SK-N-MC (cell line): ENCODE measurements at regions not wholly inside any gene's neighbourhood (a gene's known extent, or its start where the extent isn't known, plus 50 kb on each side); places are given as distances from the start of the nearest gene placed in this dataset.
"Not testable (repeated sequence)": the region's sequence is repeated elsewhere in the genome, so short reads cannot be mapped to it uniquely, and the experiment has no call there.

Experiments used
- DNase-seq: peaks from one replicate; pipeline ENCODE4 v3.0.0-alpha.2; 2011; ENCODE audit warnings: low read depth, low spot score
- H3K27ac ChIP-seq: fragments of 200-600 bp; sonication (generic); 2 replicates; pipeline ENCODE4 v1.5.1; 2016; ENCODE audit warnings: mixed run types
- H3K36me3 ChIP-seq: fragments of 200-600 bp; sonication (generic); 2 replicates; pipeline ENCODE4 v1.6.1; 2017; ENCODE audit warnings: antibody characterized with exemption, low read length, mixed read lengths; ENCODE audit not compliant: insufficient read depth
- H3K4me3 ChIP-seq: fragments of 200-600 bp; sonication (generic); 2 replicates; pipeline ENCODE4 v1.5.1; 2016
- H3K9ac ChIP-seq: fragments of 200-600 bp; sonication (generic); 2 replicates; pipeline ENCODE4 v1.8.0; 2017; ENCODE audit warnings: mixed run types, mixed read lengths; ENCODE audit not compliant: insufficient read length
- H3K9me3 ChIP-seq: fragments of 200-600 bp; sonication (generic); 2 replicates; pipeline ENCODE4 v1.6.1; 2017; ENCODE audit warnings: low read depth, mild to moderate bottlenecking, antibody characterized with exemption, low read length, moderate library complexity, mixed read lengths
- EZH2 ChIP-seq: fragments of 200-600 bp; sonication (generic); IDR thresholded peaks from one replicate; pipeline ENCODE4 v1.6.1; 2017; ENCODE audit warnings: antibody characterized with exemption
- FOXP2 ChIP-seq: optimal IDR thresholded peaks from 2 replicates; pipeline ENCODE3; 2011; ENCODE audit warnings: mild to moderate bottlenecking, moderate library complexity; ENCODE audit not compliant: insufficient read depth; ENCODE audit errors: extremely low read length, control extremely low read depth
- POLR2AphosphoS5 ChIP-seq: IDR thresholded peaks from 2 replicates; pipeline ENCODE4 v1.6.1; 2012; ENCODE audit warnings: mild to moderate bottlenecking, low read depth, low read length, borderline replicate concordance

DNA sequence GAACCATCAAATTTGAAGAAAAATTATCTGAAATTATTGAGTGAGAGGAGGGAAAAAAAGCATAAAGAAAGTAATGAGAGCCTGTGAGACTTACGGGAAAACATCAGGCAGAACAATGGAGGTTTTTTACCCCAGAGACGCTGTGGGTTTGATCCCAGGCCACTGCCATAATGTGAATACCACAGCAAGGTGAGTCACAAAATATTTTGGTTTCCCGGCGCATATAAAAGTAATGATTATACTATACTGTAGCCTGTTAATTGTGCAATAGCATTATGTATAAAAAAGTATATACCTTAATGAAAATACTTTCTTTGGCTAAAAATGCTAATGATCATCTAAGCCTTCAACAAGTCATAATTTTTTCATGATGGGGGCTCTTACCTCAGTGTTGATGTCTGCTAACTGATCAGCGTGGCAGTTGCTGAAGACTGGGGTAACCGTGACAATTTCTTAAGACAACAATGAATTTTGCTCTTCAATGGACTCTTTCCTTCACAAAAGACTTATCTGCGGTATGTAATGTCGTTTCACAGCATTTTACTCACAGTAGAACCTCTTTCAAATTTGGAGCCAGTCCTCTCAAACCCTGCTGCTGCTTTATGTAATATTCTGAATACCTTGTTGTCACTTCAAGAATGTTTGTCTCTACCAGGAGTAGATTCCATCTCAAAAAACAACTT, 97.0 kb upstream of the FAM20C start:
- H3K4me3 ChIP-seq = no peak overlapping the region
- DNase-seq = no peak
- TF ChIP-seq FOXP2 = no peak
- TF ChIP-seq POLR2AphosphoS5 = no peak
- no peak for TF ChIP-seq EZH2
- no peaks in the 10 kb centered on the region for H3K9me3 ChIP-seq
- H3K9ac ChIP-seq = no peak overlapping the region
- H3K27ac ChIP-seq = no peak overlapping the region
- H3K36me3 ChIP-seq = no peaks in the 10 kb centered on the region

DNA sequence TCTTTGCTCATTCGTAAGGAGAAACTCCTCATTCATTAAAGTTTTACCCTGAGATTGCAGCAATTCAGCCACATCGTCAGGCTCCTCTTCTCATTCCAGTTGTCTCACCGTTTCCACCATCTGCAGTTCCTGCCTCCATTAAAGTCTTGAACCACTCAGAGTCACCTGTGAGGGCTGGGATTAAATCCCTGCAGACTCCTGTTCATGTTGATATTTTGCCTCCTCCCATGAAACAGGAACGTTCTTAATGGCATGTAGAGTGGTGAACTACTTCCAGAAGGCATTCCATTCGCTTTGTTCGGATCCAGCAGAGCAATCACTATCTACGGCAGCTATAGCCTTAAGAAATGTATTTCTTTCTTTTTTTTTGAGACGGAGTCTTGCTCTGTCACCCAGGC, 96.5 kb upstream of the FAM20C start:
- Histone ChIP-seq H3K27ac (no peak overlapping the region), H3K36me3 (no peaks in the 10 kb centered on the region), H3K9ac (no peak overlapping the region), H3K9me3 (no peaks in the 10 kb centered on the region), H3K4me3 (no peak overlapping the region)
- DNase-seq = no peak
- TF ChIP-seq POLR2AphosphoS5 (no peak), FOXP2 (no peak), EZH2 (no peak)

DNA sequence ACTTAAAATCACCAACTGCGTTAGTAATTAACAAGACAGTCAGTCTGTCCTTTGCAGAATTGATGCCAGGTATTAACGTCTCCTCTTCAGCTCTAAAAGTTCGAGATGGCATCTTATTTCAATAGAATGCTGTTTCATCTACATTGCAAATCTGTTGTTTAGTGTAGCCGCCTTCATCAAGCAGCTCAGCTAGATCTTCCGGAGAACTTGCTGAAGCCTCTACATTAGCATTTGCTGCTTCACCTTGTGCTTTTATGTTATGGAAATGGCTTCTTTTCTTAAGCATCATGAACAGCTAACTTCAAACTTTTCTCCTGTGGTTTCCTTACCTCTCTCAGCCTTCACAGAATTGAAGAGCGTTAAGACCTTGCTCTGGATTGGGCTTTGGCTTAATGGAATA, 95.5 kb upstream of the FAM20C start:
- no peaks in the 10 kb centered on the region for H3K36me3 ChIP-seq
- TF ChIP-seq EZH2 (no peak), FOXP2 (no peak), POLR2AphosphoS5 (no peak)
- H3K27ac ChIP-seq = no peak overlapping the region
- no peak overlapping the region for H3K4me3 ChIP-seq
- no peak for DNase-seq
- no peak overlapping the region for H3K9ac ChIP-seq
- H3K9me3 ChIP-seq = no peaks in the 10 kb centered on the region

DNA sequence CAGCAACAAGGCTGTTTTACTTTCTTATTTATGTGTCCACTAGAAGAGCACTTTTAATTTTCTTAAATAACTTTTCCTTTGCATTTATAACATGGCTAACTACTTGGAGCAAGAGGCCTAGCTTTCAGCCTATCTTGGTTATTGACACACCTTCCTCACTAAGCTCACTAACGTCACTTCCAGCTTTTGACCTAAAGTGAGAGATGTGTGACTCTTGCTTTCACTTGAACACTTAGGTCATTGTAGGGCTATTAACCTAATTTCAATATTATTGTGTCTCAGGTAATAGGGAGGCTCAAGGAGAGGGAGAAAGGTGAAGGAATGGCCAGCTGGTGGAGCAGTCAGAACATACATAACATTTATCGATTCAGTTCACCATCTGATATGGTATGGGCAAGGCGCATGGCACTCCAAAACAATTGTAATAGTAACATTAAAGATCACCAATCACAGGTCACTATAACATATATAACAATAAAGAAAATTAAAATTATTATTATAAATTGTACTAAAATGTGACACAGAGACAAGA, 95.0 kb upstream of the FAM20C start:
- Histone ChIP-seq H3K27ac (no peak overlapping the region), H3K9me3 (no peaks in the 10 kb centered on the region), H3K4me3 (no peak overlapping the region), H3K9ac (no peak overlapping the region), H3K36me3 (no peaks in the 10 kb centered on the region)
- no peak for DNase-seq
- TF ChIP-seq FOXP2 = no peak
- TF ChIP-seq POLR2AphosphoS5 = no peak
- TF ChIP-seq EZH2 = no peak

DNA sequence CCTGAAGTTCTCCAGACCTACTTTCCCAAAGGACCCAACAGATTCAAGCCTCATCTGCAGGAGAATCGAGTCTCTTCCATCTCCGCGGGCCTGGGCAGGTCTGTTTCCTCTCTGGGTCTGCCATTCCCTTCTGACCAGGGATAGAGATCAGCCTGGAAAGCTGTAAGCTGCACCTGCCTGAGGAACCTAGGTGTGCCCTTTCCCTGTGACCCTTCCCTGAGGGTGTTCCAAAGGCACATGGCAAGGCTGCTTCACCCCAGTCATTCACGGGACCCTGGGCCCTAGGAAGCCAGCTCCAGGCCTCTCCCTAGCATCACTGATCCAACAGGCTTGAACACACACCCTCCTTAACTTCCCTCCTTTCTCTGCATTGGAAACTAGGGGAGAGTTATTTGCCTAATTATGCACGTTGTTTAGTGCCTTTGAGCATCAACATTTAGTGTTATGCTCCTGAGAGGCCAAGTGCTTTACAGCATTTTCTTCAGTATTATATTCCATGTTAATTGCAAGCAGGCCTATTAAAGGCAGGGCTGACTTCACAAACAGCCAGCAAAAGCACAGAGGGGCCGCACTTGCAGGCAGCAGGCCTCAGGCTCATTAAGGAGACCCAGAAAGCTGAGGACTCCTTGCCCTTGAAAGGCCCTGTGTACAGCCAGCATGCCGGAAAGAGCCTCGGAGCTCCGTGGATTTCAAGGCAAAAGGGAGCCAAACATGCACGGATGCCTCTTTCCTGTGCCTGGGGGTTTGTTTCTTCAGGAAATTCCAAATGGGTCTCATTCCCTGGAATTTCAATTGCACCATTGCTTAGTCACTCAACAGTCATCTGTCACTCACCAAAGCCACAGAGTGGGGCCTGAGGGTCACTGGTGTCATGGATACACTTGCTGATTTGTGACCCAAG, 91.0 kb upstream of the FAM20C start:
- no peak overlapping the region for H3K27ac ChIP-seq
- no peak overlapping the region for H3K4me3 ChIP-seq
- no peak overlapping the region for H3K9ac ChIP-seq
- H3K36me3 ChIP-seq = no peaks in the 10 kb centered on the region
- TF ChIP-seq EZH2 (no peak), FOXP2 (no peak), POLR2AphosphoS5 (no peak)
- no peak for DNase-seq
- no peaks in the 10 kb centered on the region for H3K9me3 ChIP-seq

DNA sequence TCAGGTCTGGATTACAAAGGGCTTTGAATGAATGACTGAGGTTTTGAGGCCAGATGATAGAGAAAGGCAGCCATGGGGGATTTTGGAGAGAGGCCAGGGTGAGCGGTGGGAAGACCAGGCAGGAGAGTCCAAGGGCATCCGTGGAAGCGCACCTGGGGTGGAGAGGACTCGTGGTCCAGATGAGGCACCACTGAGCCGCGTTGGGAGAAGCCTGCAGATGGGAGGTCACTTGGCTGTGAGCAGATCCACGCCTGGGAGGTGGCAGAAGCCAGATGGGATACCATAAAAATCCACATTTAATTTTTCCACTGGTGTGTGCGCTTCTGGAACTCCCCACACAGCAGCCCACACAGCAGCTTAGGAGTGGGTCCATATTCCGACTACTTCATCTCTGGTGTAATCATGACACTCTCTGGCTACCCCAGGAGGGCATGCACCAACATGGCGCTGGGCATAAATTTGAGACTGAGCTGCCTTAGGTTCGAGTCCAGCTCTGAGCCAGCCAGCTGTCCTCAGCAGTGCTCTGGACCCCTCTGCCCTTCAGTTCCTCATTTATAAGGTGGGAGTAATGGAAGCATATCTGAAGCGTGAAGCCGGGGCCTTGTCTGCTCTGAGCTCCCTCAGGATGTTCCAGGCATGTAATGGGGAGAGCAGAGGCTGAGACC, 90.2 kb upstream of the FAM20C start:
- H3K9ac ChIP-seq = no peak overlapping the region
- TF ChIP-seq POLR2AphosphoS5 (no peak), FOXP2 (no peak), EZH2 (no peak)
- DNase-seq = no peak
- H3K36me3 ChIP-seq = no peaks in the 10 kb centered on the region
- no peak overlapping the region for H3K27ac ChIP-seq
- no peak overlapping the region for H3K4me3 ChIP-seq
- no peaks in the 10 kb centered on the region for H3K9me3 ChIP-seq

DNA sequence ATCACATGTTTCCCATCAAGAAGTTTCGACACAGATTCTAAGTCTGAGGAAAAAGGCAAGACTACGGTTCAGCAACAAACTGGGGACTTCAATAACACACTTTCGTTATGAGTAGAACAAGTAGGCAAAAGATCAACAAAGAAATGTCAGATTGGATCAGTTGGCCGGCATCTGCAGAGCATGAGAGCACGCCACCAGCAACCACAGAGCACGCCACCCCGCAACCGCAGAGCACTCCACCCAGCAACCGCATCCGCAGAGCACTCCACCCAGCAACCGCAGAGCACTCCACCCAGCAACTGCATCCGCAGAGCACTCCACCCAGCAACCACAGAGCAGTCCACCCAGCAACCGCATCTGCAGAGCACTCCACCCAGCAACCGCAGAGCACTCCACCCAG, 89.7 kb upstream of the FAM20C start:
- no peaks in the 10 kb centered on the region for H3K9me3 ChIP-seq
- TF ChIP-seq EZH2 = no peak
- TF ChIP-seq FOXP2 = no peak
- TF ChIP-seq POLR2AphosphoS5 = no peak
- no peaks in the 10 kb centered on the region for H3K36me3 ChIP-seq
- DNase-seq = no peak
- no peak overlapping the region for H3K9ac ChIP-seq
- no peak overlapping the region for H3K27ac ChIP-seq
- no peak overlapping the region for H3K4me3 ChIP-seq

DNA sequence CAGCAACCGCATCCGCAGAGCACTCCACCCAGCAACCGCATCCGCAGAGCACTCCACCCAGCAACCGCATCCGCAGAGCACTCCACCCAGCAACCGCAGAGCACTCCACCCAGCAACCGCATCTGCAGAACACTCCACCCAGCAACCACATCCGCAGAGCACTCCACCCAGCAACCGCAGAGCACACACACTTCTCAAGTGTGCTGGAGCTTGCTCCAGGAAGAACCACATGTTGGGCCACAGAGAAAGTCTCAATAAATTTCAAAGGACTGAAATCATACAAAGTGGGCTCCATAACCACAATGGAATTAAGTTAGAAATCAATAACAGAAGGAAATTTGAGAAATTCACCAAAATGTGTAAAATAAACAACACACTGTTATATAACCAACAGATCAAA, 88.4 kb upstream of the FAM20C start:
- not testable (repeated sequence) for H3K36me3 ChIP-seq, H3K27ac ChIP-seq, H3K9ac ChIP-seq, H3K4me3 ChIP-seq, H3K9me3 ChIP-seq, DNase-seq
